Heart right ventricle (tissue), 16 donors: ENCODE measurements at regions not wholly inside any gene's neighbourhood (a gene's known extent, or its start where the extent isn't known, plus 50 kb on each side); places are given as distances from the start of the nearest gene placed in this dataset.

Source experiments
- ATAC-seq, 8 donors: fragments of 200-7000 bp; cut with Tn5 transposase; one replicate each; pipeline ENCODE4 v1.9.1; 2020; ENCODE audit warnings: mild to moderate bottlenecking in 8 of 8, moderate library complexity in 8 of 8, moderate number of reproducible peaks in 1 of 8
- DNase-seq, 2 donors: peaks; one replicate each; pipeline ENCODE4 v3.0.0-alpha.2; 2020
- H3K27ac ChIP-seq, 10 donors: fragments of 200-600 bp; sonication (generic) in 2 of 10; one replicate each; pipeline versions ENCODE4 v1.5.0 to v1.8.0; 2020 to 2022; ENCODE audit warnings: mild to moderate bottlenecking in 3 of 10
- H3K27me3 ChIP-seq, 7 donors: fragments of 200-600 bp; one replicate each; pipeline ENCODE4 v1.8.0; 2021 to 2022; ENCODE audit warnings: mild to moderate bottlenecking in 2 of 7
- H3K36me3 ChIP-seq, 9 donors: fragments of 200-600 bp; sonication (generic) in 1 of 9; one replicate each; pipeline versions ENCODE4 v1.5.0 to v1.8.0; 2020 to 2022; ENCODE audit warnings: mild to moderate bottlenecking in 2 of 9
- H3K4me1 ChIP-seq, 9 donors: fragments of 200-600 bp; sonication (generic) in 1 of 9; one replicate each; pipeline versions ENCODE4 v1.5.0 to v1.8.0; 2020 to 2022; ENCODE audit warnings: mild to moderate bottlenecking in 4 of 9
- H3K4me3 ChIP-seq, 10 donors: fragments of 200-600 bp; sonication (generic) in 2 of 10; one replicate each; pipeline versions ENCODE4 v1.5.0 to v1.8.0; 2020 to 2022; ENCODE audit warnings: mild to moderate bottlenecking in 7 of 10, moderate library complexity in 2 of 10
- H3K9me3 ChIP-seq, 11 donors: fragments of 200-600 bp in 10 of 11; sonication (generic) in 2 of 11; one replicate each; pipeline versions ENCODE4 v1.5.0 to v1.8.0; 2013 to 2022; ENCODE audit warnings: mild to moderate bottlenecking in 2 of 11, control low read depth in 1 of 11, moderate library complexity in 1 of 11
- CTCF ChIP-seq, 9 donors: fragments of 200-600 bp; sonication (generic) in 2 of 9; IDR thresholded peaks; one replicate each; pipeline versions ENCODE4 v1.5.0 to v1.8.0; 2021 to 2022; ENCODE audit warnings: antibody characterized with exemption in 9 of 9, mild to moderate bottlenecking in 5 of 9, moderate library complexity in 1 of 9
- WGBS, 2 donors: extraction: QIAGEN DNeasy Blood & Tissue Kit; methylation state at CpG; one replicate each; pipeline ENCODE4 v1.1.7; 2013; ENCODE audit warnings: inconsistent platforms in 1 of 2; 5-methylcytosine and 5-hydroxymethylcytosine counted together
- intact Hi-C, 10 donors: fragments of 100-400 bp; cut with DNase I; formaldehyde crosslinking; loops; one replicate each; pipeline versions ENCODE4 v1.11.1 to v1.14.2; 2022
- donor health status: Arrhythmogenic right ventricular cardiomyopathy.
- donor health status: ischemic (EF 13 %, LVEDD 7.1; RV severe dilation, severe dysfunction).
- donor health status: healthy with polysubstance abuse.
- donor health status: DM: no; HTN: yes; CAD: no.
- donor health status: DM: no; HTN: no; CAD: no.
- donor health status: ischemic (EF 25% LVEDD 6.9; RV normal size, moderate dysfunction).
- donor health status: ischemic (EF 25% LVEDD 5.7; RV mildly dilated, moderate dysfunction).
- donor health status: healthy.
- donor health status: DM: yes; HTN: yes; CAD: no.
- donor health status: Ischemic cardiomyopathy.
- donor health status: ischemic (EF 35%, LVEDD 5.7; RV mildly dilated, moderate dysfunction).
- donor health status: nonischemic (EF 11% LVEDD 7.7; RV severe dilation, severe dysfunction).
- donor health status: DM: yes; HTN: yes; CAD: no.
- donor health status: PGD.
- donor health status: ischemic (EF 29% LVEDD 5.4; RV normal size, mild dysfunction).
- donor health status: nonischemic (EF 23%, LVEDD 6.1; RV moderate dilation, normal function).

GRCh38 chr5:114308017-114308416 is 53.9 kb upstream of the KCNN2 start:
- peaks cover 0 to 14% (median 0%) of the 10 kb centered on the region in 9 donors for H3K4me1 ChIP-seq
- DNase-seq, result no peak
- 79 to 81% methylated on average over 1 of the region's 1 CpG for WGBS, 2 donors
- no peaks in the 10 kb centered on the region for H3K36me3 ChIP-seq
- intact Hi-C loops, result loop anchor here in 7 of 10 donors (5.0 to 10.0 kb wide), 6 partner anchors 139 to 291 kb away; no protein-coding TSS in a partner anchor
- H3K27me3 ChIP-seq, result no peaks in the 10 kb centered on the region
- TF ChIP-seq CTCF (IDR thresholded peaks at IDR 0.05), result no peak
- no peak overlapping the region for H3K27ac ChIP-seq
- H3K4me3 ChIP-seq, result no peak overlapping the region
- no peaks in the 10 kb centered on the region for H3K9me3 ChIP-seq
- no peak for ATAC-seq

DNA sequence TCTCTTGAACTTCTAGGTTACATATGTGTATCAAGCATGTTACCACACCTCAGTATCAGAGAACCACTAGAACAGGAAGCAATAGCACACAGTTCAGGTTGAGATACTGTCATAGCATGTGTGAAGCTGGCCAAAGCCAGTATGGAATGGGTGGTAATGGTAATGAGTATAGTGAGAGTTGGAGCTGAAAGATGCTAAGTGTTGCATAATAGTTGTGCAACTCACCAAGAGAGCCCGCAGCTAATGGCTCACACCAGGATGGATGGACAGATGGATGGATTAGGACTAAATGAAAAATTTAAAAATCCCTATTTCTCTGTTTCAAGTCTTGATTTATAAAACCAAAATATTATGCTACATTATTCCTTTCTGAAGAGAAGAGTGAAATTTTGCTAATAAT is 53.4 kb upstream of the KCNN2 start:
- DNase-seq (no peak), ATAC-seq (no peak)
- Histone ChIP-seq H3K4me1 (peaks cover 0 to 14% (median 0%) of the 10 kb centered on the region in 9 donors), H3K27me3 (no peaks in the 10 kb centered on the region), H3K27ac (no peak overlapping the region), H3K36me3 (no peaks in the 10 kb centered on the region), H3K4me3 (no peak overlapping the region), H3K9me3 (no peaks in the 10 kb centered on the region)
- intact Hi-C loops, result loop anchor here in 7 of 10 donors (5.0 to 10.0 kb wide), 6 partner anchors 139 to 291 kb away; no protein-coding TSS in a partner anchor
- whole genome bisulfite sequencing, 2 donors, result 89 to 97% methylated on average over 1 of the region's 1 CpG
- no peak for TF ChIP-seq CTCF (IDR thresholded peaks at IDR 0.05)

- Histone ChIP-seq H3K27me3 (no peaks in the 10 kb centered on the region), H3K4me3 (no peak overlapping the region), H3K27ac (no peak overlapping the region), H3K9me3 (no peaks in the 10 kb centered on the region), H3K4me1 (peaks cover 0 to 14% (median 0%) of the 10 kb centered on the region in 9 donors), H3K36me3 (no peaks in the 10 kb centered on the region)
- TF ChIP-seq CTCF (IDR thresholded peaks at IDR 0.05), result no peak
- intact Hi-C loops, result loop anchor here in 2 of 10 donors (10.0 kb wide), 2 partner anchors 126 to 134 kb away; no protein-coding TSS in a partner anchor
- ATAC-seq (no peak), DNase-seq (no peak)
- WGBS, 2 donors, result 78 to 83% methylated on average over 2 of the region's 2 CpGs
Observed at GRCh38 chr5:114310666-114311065, 51.2 kb upstream of the KCNN2 start.

DNA sequence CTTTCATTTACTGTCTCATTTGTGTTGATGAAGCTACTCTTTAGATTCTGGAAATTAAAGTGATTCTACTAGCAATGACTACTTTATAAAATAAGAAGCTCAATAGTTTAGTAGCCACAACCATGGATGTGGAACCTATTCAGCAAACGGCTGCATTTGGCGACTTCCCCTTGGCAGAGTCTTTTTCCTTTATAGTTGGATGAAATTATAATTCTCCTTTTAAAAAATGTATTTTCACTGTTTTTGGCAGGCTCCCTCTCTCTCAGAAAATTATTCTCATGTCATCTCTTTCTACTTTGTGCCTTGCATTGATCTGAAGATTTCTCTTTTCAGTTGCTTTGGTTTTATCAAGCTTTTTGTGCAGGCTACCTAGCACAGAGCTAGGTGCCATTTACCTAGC is 50.6 kb upstream of the KCNN2 start:
- peaks cover 0 to 19% (median 0%) of the 10 kb centered on the region in 9 donors for H3K4me1 ChIP-seq
- H3K27ac ChIP-seq, result no peak overlapping the region
- no peak for ATAC-seq
- DNase-seq, result no peak
- H3K4me3 ChIP-seq, result no peak overlapping the region
- TF ChIP-seq CTCF (IDR thresholded peaks at IDR 0.05), result no peak
- intact Hi-C loops, result loop anchor here in 2 of 10 donors (10.0 kb wide), 2 partner anchors 126 to 134 kb away; no protein-coding TSS in a partner anchor
- no peaks in the 10 kb centered on the region for H3K36me3 ChIP-seq
- no peaks in the 10 kb centered on the region for H3K27me3 ChIP-seq
- 55 to 71% methylated on average over 2 of the region's 2 CpGs for WGBS, 2 donors
- no peaks in the 10 kb centered on the region for H3K9me3 ChIP-seq
